ENCODE measurements at regions not wholly inside any gene's neighbourhood (a gene's known extent, or its start where the extent isn't known, plus 50 kb on each side); places are given as distances from the start of the nearest gene placed in this dataset.

- peak; percentile 56 to 84 (median 74) for DNase-seq (ENCODE audit: low read depth in 4 of 4, low spot score in 2 of 4)
These were observed 206.6 kb upstream of the RFX3 start for GRCh38 chr9:3732077-3733038.

- DNase-seq (ENCODE audit: low read depth in 4 of 4, low spot score in 2 of 4), result no peak
These were observed 204.7 kb upstream of the RFX3 start for GRCh38 chr9:3730511-3730922.

DNA sequence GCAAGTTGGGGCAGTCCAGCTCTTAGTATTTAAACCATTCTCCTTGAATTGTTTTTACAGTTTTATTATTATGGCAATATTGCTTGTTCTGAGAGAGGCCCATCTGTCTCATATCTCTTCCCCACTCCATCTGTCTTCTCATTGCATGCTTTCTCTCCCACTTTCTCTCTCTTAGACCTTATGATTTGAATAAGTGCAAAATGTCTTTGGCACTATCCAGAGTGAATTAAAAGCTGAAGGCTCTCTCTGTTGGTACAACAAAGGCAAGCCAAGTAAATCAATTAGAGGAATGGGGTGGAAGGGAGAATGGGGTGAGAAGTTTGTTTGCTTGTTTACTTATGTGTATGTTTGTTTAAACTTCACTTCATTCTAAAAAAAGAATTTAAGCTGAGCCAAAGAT lies 195.3 kb upstream of the RFX3 start:
- DNase-seq (ENCODE audit: low read depth in 4 of 4, low spot score in 2 of 4), result no peak

- DNase-seq (ENCODE audit: low read depth in 4 of 4, low spot score in 2 of 4), result no peak
These were observed 193.5 kb upstream of the RFX3 start for GRCh38 chr9:3719286-3719685.

GRCh38 chr9:3716415-3716814 lies 190.6 kb upstream of the RFX3 start:
- no peak for DNase-seq (ENCODE audit: low read depth in 4 of 4, low spot score in 2 of 4)

GRCh38 chr9:3708751-3709150 lies 182.9 kb upstream of the RFX3 start:
- DNase-seq (ENCODE audit: low read depth in 4 of 4, low spot score in 2 of 4), result peak in 2 of 4 donors; percentile 16 to 55

- no peak for DNase-seq (ENCODE audit: low read depth in 4 of 4, low spot score in 2 of 4)
These were observed 179.1 kb upstream of the RFX3 start for GRCh38 chr9:3704890-3705289.

- no peak for DNase-seq (ENCODE audit: low read depth in 4 of 4, low spot score in 2 of 4)
These were observed 175.0 kb upstream of the RFX3 start for GRCh38 chr9:3700772-3701171.

DNA sequence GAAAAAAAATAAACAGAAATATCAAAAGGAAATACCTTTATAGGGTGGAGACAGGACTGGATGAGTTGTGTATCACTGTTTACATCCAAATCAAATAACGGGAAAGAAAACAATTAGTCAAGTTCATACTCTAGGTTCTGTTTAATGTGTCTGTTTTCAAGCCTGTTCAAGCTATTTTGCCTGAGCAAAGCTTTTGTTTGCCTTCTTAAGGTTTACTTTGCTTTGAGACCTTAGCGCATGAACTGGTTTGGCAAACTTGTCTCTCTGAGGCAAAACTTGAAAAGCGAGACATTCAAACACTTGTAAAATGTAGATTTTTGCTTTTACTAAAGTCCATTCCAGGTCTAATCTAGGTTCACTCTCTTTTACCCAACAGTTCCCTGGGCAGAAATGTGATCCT lies 174.1 kb upstream of the RFX3 start:
- DNase-seq (ENCODE audit: low read depth in 4 of 4, low spot score in 2 of 4), result no peak

- DNase-seq (ENCODE audit: low read depth in 4 of 4, low spot score in 2 of 4), result no peak
These were observed 172.7 kb upstream of the RFX3 start for GRCh38 chr9:3698531-3698930.

DNA sequence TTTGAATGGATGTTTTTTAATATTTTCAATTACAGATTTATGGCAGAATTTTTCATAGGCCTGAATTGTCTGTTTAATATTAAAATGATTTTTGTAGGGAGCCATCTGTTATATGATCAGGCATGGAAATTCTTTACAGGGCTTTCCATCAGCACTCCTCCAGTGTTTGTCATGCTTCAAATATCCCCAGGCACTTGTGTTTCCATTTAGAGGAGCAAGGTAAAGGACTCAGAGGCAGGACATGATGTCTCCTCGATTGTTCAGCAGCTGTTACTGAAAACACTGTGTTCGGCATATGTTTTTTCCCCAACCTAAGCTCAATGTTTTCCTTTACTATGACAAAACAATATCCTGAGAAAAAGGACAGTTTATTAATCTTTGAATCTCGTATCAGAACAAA lies 172.3 kb upstream of the RFX3 start:
- no peak for DNase-seq (ENCODE audit: low read depth in 4 of 4, low spot score in 2 of 4)

DNA sequence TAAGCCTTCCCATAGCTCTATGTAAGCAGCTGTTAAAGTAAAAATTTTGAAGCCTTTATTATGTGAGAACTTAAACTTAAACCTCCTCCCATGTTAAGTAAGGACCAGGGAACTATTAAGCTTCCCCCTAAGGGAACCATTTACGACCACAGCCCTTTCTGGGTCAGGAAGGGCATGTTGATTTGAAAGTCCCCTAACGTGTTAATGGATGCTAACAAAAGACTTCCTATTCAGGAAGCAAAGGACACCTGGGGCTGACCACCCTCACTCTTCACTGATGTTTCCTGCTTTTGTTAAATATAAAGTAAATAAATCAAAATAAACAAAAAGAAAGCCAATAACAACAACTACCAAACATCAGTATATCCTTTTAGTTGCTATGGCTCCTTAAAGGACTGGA lies 170.6 kb upstream of the RFX3 start:
- DNase-seq (ENCODE audit: low read depth in 4 of 4, low spot score in 2 of 4), result no peak

DNA sequence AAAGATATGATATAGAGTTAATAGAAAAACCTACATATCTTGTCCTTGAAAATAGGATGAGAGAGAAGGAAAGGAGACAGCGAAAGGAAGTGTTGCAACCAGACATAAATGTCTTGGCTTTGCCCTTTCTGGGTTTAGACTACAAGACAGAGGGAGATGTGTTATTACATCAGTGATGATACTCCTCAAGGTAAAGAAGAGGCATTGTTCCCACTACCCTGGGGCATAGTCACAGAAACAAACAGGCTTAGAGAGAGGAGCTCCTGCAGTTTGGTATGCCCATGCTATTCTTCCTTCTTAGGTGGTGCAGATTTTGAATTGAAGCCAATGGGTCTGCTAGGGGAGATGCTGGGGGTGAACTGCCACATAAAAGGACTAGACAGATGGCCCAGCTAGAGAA lies 166.8 kb upstream of the RFX3 start:
- DNase-seq (ENCODE audit: low read depth in 4 of 4, low spot score in 2 of 4), result no peak

DNA sequence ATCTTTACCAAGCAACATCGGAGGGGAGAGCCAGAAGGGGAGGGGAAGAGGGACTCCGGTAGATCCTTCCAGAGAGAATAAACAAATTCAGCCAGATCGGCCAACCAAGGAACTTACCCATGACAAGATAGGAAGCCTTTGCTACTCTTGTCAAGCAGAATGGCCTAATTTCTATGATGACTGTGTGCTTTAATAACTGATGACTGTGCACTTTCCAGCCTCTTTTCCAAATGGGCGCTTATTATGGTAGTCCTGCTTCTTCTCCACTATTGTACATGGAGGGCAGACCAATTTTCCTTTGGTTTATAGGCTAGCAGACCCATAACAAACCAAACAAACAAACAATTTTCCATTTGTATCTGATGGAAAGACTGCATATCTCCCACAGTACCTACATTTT lies 163.8 kb upstream of the RFX3 start:
- DNase-seq (ENCODE audit: low read depth in 4 of 4, low spot score in 2 of 4), result no peak

DNA sequence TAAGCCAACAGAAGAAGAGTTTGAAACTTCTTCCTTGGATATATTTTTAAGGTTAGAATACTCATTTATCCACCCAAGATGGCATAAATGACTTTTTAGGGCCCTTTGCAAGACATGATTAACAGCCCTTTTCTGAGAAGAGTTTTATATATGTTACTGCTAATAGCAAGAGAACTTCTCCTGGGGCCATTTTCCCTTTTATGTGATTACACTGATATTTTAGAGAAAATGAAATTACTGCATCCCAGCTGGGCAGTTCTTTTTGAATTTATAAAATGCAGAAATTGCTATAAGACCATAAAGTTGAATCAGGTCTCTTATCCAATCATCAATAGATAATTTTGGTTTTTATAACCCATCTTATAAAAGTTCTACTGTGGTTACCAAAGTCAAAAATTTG lies 161.3 kb upstream of the RFX3 start:
- DNase-seq (ENCODE audit: low read depth in 4 of 4, low spot score in 2 of 4), result no peak

GRCh38 chr9:3682186-3682585 lies 156.4 kb upstream of the RFX3 start:
- no peak for DNase-seq (ENCODE audit: low read depth in 4 of 4, low spot score in 2 of 4)

DNA sequence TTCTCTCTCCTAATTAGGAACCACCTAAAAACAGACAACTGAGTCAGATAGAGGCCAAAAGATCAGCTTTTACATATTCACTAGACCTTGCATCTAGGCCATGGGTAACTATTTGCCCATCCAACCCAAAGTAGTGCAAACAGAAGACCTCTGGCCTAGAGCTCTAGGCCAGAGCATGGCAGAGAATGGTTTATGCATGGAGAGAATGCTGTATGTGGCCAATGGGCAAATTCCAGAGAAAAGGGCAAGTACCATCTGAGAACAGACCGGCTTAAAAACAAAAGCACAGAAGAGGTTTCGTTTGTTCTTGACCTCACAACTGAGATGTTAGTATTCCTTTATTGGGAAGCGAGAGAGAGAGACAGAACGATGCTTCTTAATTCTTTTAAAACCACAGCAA lies 151.7 kb upstream of the RFX3 start:
- no peak for DNase-seq (ENCODE audit: low read depth in 4 of 4, low spot score in 2 of 4)

GRCh38 chr9:3676766-3677165 lies 151.0 kb upstream of the RFX3 start:
- DNase-seq (ENCODE audit: low read depth in 4 of 4, low spot score in 2 of 4), result no peak

DNA sequence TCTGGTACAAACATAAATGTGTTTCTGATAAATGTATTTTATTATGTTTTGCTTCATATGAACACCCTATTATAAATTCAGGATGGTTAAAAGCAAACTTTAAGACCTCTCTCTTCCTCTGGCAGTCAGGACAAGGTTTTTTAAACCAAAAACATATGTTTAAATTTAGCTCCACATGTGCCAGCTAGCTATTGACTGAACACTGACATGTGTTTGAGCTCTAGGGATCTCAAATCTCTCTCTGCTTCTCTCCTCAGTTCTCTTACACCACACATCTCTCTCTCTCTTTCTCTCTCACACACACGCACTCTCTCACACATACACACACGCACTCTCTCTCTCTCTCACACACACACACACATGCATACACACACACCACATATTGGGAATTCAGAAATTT lies 150.1 kb upstream of the RFX3 start:
- DNase-seq (ENCODE audit: low read depth in 4 of 4, low spot score in 2 of 4), result no peak

- DNase-seq (ENCODE audit: low read depth in 4 of 4, low spot score in 2 of 4), result no peak
These were observed 148.8 kb upstream of the RFX3 start for GRCh38 chr9:3674561-3674960.

DNA sequence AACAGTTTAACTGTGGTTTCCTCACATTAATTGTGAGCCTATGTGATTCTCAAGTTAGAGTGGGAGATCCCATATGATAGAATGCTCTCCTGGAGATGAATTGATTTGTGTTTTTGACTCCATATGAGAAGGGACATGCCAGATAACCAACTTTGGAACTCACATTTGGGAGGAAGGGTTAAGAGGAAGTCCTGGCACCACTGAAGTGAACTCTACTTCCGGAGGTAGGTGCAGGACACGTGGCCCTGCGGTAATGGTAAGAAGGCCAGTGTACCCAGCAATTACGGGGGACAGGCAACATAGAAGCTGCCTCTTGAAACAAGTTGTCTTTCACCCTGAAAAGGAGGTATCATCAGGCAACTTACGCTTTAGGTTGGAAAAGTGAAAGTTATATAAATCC lies 146.6 kb upstream of the RFX3 start:
- DNase-seq (ENCODE audit: low read depth in 4 of 4, low spot score in 2 of 4), result no peak

DNA sequence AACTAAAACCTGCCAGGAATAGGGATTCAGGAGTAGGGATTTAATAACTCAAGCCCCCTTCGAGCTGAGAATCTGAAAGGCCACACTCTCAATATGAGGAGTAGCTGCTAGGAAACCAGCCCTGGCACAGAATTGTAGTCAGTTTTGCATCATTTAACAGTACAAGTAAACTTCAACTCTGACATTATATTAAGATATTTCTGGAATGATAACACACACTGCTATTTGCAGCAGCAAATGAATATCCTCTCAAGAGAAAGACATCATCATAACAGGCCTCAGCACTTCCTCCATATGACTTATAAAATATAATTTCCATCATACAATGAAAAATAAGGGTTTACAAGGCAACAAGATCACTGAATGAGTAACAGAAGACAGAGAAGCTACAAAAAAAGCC lies 138.2 kb upstream of the RFX3 start:
- DNase-seq (ENCODE audit: low read depth in 4 of 4, low spot score in 2 of 4), result no peak

DNA sequence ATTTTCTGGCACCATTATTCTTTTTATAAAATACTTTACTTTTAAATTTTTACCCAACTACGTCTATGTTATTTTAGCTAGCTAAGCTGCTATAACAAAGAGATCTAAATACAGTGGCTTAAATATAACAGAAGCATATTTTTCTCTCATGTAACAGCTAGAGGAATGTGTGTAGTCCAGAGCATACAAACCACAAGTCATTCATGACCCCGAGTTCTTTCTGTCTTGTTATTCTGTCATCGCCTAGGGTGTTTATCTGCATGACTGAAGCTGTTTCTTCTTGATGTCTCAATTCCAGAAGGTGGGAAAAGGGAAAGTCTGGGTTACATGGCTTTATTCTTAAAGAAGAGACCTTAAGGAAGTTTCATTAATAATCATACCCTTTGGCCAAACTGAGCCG lies 136.9 kb upstream of the RFX3 start:
- DNase-seq (ENCODE audit: low read depth in 4 of 4, low spot score in 2 of 4), result no peak
